HG02884 (cell line): ENCODE measurements at regions not wholly inside any gene's neighbourhood (a gene's known extent, or its start where the extent isn't known, plus 50 kb on each side); places are given as distances from the start of the nearest gene placed in this dataset.
A peak's percentile ranks its signal among the peaks of the same experiment; 100 is the strongest.

Experiments
- ATAC-seq: cut with Tn5 transposase; IDR thresholded peaks from one replicate; pipeline ENCODE4 v1.9.1; 2021; ENCODE audit warnings: mild to moderate bottlenecking, moderate library complexity; ENCODE audit not compliant: unreplicated experiment

DNA sequence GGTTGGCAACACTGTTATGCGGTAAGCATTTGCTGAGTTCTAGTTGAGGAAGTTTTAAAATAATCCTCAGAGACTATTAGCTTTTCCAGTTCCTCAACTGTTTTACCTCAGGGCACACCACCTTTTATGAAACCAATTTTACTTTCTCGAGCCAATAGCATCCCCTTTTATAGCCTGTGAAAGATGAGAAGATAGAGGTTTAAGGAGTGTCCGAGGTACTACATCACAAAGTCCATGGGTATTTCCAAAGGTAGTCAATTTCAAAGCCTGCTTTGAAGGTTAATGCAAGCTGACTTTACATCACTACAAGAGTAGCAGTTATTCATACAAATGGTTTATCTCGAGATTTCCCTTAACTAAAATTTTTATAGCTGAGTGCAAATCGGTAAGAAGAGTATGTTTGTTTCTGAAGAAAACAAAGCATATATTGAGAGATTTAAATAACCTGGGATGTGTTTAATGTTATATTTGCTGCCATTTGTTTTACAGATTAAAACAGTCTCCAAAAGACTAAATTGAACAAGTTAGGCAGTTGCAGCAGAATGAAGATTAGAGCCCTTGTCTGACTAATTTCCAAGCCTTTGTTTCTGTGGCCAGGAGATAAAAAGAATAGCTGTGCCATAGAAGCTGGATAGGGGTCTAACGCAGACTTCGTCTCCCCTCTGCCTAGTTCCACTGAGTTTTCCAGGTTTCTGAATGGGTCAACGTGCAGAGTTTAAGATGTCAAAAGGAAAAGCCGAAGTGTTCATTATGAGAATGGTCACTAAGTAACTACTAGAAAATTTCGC, 74.7 kb upstream of the TRPC4 start:
- no peak for ATAC-seq

DNA sequence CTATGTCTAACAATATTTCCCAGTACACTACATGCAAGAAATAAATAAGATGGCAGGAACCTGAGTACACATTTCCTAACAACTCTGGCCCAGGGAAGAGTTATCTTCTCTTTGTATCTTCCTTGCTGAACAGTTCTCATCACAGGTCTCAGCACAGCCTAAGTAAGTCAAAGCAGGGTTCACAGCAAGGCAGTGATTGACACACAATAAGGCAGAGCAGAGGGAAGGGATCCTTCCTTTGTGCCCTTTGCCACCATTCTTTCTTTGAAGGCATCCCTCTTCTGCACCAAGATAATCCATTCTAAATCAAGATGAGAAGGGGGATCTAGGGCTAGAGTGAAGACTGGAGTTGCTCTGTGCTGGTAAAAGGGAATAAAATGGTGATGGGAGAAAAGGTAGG, 73.4 kb upstream of the TRPC4 start:
- no peak for ATAC-seq

DNA sequence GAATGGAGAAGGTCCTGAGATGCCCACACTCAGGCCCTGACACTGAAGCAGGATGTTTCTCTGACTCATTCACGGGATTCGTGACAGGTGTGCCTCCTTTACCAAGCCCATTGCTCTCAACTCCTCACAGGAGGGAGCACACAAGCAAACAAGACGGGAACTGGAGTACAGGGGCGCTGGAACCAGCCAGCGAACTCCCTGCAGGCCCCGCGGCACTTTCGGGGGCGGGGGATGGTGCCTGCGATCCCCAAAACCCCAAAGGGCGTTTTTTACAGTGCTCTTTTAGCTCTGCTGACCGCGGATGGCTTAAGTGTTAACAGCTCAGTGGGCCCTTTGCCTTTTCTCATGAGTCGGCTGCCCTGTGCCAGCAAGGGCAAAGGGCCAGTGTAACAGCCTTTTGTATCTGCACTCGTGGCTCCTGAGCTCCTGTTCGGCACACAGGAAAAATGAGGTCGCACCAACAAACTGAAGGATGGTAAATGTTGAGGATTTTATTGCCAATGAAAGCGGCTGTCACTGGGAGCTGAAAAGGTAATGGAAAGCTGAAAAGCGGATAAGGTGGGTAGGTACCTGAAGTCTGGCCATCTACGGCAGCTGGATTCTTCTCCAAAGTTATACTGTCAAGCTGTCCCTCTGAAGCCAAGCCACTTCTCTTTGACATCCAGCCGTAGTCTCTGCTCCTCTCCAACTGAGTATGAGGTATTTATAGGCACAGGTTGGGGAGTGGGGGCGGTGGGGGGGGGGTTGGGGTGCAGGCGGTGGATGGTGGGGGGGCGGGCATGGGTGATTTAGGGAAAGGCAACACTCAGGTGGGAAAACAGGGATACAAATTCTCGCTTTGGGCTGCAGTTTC, 65.0 kb upstream of the TRPC4 start:
- no peak for ATAC-seq

DNA sequence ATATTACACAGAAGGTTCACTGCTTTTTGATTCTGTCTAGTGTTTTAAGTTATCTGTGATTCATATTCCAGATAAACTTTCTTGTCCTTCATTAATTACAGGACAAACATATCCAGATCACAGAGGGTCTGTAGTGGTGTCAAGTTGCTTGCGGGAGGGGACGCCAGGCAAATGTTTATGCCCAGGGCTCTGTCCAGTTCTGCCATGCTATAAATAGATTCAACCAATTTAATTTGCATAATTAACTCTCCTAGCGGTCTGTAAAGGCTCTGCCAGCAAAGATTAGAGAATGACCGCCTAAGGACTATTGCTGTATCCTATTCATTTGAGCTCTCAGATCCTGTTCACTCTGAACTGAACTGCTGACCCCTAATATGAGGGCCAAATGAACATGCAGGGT, 59.7 kb upstream of the TRPC4 start:
- no peak for ATAC-seq

DNA sequence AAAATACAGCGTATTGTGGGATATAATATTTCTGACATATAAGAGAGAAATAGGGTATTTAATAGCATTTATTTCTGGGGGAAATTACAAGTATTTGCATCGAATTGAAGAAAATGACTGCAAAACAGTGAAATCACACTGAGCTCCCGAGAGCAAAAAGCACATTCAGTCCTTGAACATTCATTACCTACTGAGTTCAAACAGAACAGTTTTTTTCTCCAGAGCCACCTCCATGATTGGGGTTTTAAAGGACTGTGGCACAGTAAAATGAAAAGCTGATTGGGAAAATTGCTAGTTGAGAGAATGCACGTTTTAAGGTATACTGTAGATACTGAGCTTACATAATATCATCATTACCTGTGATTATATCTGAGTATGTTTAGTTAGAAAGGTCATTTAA, 58.0 kb upstream of the TRPC4 start:
- ATAC-seq = no peak

DNA sequence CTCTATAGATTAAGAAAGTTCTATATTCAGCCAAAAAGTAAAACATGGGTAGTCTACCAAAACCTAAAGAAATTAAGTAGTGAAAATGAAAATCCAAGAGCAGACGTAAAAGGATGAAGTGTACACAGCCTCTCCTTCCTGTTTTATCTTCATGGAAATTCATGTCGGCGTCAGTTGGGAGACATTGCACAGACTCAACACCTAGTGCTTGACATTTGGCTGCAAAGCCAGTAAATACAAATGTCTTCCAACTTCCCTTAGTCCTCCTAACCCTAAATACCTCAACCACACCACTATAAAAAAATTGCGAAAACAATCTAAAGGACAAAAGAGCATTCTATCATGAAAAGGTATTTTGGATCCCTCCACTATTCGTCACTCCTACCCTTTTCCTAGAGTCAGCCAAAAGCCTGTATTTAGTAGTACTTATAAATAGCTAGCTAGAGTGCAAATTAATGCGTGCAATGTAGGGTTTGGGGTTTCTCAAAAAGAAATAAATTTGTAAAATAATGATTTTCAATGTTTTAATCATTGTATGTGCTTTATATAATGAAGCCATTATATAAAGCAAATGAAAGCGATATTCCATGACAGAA, 56.4 kb upstream of the TRPC4 start:
- no peak for ATAC-seq

DNA sequence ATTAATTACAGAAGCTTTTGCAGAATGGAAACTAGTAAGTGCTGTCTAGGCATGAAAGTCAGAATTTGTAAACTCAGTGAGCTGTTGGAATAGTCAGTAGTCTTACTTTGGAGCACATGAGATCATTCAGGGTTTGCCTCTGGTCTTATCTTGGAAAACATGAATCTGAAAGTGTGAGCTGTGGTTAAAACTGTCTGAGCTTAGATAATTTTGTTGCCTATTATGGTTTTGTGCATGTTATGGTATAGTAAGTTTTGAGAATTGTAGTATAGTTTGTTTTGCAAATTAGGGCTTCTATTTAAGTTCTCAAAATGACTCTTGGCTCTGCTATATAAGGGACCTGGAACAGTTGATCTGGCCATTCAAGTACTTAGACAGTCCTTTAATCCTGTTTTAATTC, 53.7 kb upstream of the TRPC4 start:
- peak; percentile 57 for ATAC-seq

DNA sequence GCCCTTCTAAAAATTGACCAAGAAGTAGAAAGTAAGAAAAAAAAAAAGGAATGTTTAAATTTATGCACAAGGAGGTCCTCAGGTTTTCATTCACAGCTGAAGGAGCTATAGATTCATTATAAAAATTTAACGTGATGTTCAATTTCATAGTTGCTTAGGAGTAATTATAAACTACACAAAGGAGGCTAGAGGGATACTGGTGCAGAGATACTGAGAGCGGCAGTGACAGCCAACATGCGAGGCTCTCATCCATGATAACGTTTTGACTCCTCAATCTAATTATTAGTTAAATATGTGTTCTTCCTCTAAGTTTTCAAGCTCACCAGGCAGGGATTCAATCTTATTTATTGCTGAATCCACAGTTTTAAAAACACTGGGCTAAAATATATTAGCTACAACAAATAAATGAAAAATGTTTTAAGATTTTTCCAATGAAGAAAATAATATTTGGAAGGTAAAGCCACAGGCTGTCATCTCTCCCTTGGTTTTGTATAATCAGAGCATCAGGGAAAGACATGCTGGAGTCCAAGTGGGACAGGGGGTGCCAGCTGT, 49.8 kb upstream of the TRPC4 start:
- ATAC-seq = no peak
